ENCODE measurements at regions not wholly inside any gene's neighbourhood (a gene's known extent, or its start where the extent isn't known, plus 50 kb on each side); places are given as distances from the start of the nearest gene placed in this dataset.

GRCh38 chr11:123258877-123259276, 63.8 kb upstream of the CLMP start:
- DNase-seq = no peak

GRCh38 chr11:123257370-123257769, 62.3 kb upstream of the CLMP start:
- DNase-seq = no peak

GRCh38 chr11:123255909-123256308, 60.9 kb upstream of the CLMP start:
- DNase-seq = no peak

GRCh38 chr11:123254357-123254756, 59.3 kb upstream of the CLMP start:
- DNase-seq = no peak

- DNase-seq = no peak
Observed at GRCh38 chr11:123253911-123254310, 58.9 kb upstream of the CLMP start.

GRCh38 chr11:123253223-123253622, 58.2 kb upstream of the CLMP start:
- DNase-seq = no peak

GRCh38 chr11:123251657-123252344, 56.8 kb upstream of the CLMP start:
- DNase-seq = peak; percentile 51

GRCh38 chr11:123250892-123251656, 56.0 kb upstream of the CLMP start:
- DNase-seq = no peak

- no peak for DNase-seq
Observed at GRCh38 chr11:123249354-123249753, 54.3 kb upstream of the CLMP start.

GRCh38 chr11:123247813-123248379, 52.8 kb upstream of the CLMP start:
- no peak for DNase-seq

GRCh38 chr11:123247496-123247799, 52.4 kb upstream of the CLMP start:
- DNase-seq = no peak

- peak; percentile 86 for DNase-seq
Observed at GRCh38 chr11:123246749-123247495, 51.9 kb upstream of the CLMP start.

- no peak for DNase-seq
Observed at GRCh38 chr11:123245567-123245966, 50.5 kb upstream of the CLMP start.
